ENCODE measurements at regions not wholly inside any gene's neighbourhood (a gene's known extent, or its start where the extent isn't known, plus 50 kb on each side); places are given as distances from the start of the nearest gene placed in this dataset.

GRCh38 chr7:121002-121785, 71.2 kb upstream of the FAM20C start:
- TF ChIP-seq POLR2A (IDR thresholded peaks at IDR 0.05) (no peak), CTCF (IDR thresholded peaks at IDR 0.05) (no peak), POLR2AphosphoS5 (IDR thresholded peaks at IDR 0.05) (no peak)
